Right cardiac atrium (tissue), 5 donors: ENCODE measurements at regions not wholly inside any gene's neighbourhood (a gene's known extent, or its start where the extent isn't known, plus 50 kb on each side); places are given as distances from the start of the nearest gene placed in this dataset.
"Not testable (repeated sequence)": the region's sequence is repeated elsewhere in the genome, so short reads cannot be mapped to it uniquely, and the experiment has no call there.

Experiments
- ATAC-seq, 2 donors: fragments of 200-7000 bp; cut with Tn5 transposase; one replicate each; pipeline versions ENCODE4 v1.8.0 to v1.9.1; 2020; ENCODE audit warnings: moderate library complexity in 2 of 2, mild to moderate bottlenecking in 1 of 2
- DNase-seq, 3 donors: peaks; one replicate each; pipeline ENCODE4 v3.0.0-alpha.2; 2020
- H3K27ac ChIP-seq: one replicate; pipeline ENCODE4 v1.5.1; 2013; ENCODE audit warnings: mild to moderate bottlenecking, low read length, control low read depth, moderate library complexity
- H3K27me3 ChIP-seq: one replicate; pipeline ENCODE4 v1.6.1; 2013; ENCODE audit not compliant: control insufficient read depth, insufficient read depth
- H3K4me1 ChIP-seq: one replicate; pipeline ENCODE4 v1.6.1; 2013; ENCODE audit warnings: low read length; ENCODE audit not compliant: control insufficient read depth, insufficient read depth
- H3K4me3 ChIP-seq: one replicate; pipeline ENCODE4 v1.5.1; 2013; ENCODE audit warnings: low read length, control low read depth
- H3K9me3 ChIP-seq: one replicate; pipeline ENCODE4 v1.6.1; 2013; ENCODE audit warnings: low read length; ENCODE audit not compliant: control insufficient read depth
- WGBS: extraction: QIAGEN DNeasy Blood & Tissue Kit; methylation state at CpG from one replicate; pipeline ENCODE4 v1.1.7; 2013; 5-methylcytosine and 5-hydroxymethylcytosine counted together
- intact Hi-C, 4 donors: fragments of 100-400 bp; cut with DNase I; formaldehyde crosslinking; loops; one replicate each; pipeline versions ENCODE4 v1.11.0 to v1.14.0; 2022 to 2023
- donor health status: healthy with polysubstance abuse.
- donor health status: DM: no; HTN: yes; CAD: no.
- donor health status: DM: no; HTN: no; CAD: no.
- donor health status: DM: no; HTN: yes; CAD: no; lungs with severe emphysema.
- donor health status: DM: yes; HTN: yes; CAD: no.

DNA sequence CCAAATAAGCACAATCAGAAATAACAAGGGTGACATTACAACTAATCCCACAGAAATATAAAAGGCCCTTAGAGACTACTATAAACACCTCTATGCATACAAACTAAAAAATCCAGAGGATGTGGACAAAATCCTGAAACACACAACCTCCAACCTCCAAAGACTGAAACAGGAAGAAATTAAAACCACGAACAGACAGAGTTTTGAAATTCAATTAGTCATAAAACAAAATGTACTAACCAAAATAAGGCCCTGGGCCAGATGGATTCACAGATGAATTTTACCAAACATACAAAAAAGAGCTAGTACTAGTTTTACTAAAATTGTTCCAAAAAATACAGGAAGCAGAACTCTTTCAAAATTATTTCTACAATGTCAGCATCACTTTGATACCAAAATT is 1043.6 kb downstream of the DIPK2A start:
- ATAC-seq, result no peak
- 32% methylated on average over 1 of the region's 1 CpG for WGBS

DNA sequence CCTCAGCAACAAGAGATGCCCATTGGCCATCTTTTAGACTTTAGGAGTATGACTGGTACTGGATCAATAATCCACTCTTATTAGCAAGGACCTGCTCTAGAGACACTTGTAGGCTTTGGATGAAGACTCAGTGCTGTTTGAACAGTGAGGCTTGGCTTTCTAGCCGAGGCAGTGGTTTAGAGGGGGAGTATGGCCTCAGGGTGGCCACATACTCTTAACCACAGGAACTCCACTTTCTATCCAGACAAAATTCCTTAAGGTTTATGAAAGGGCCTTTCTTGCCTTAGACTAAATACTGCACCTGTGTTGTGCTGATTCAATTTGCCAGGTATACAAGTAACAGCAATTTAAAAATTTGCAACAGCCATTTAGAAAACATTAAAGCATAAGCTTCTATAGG is 1046.3 kb downstream of the DIPK2A start:
- H3K4me1 ChIP-seq, result no peaks in the 10 kb centered on the region
- intact Hi-C loops, result no loop called here
- H3K27ac ChIP-seq, result no peak overlapping the region
- H3K4me3 ChIP-seq, result no peak overlapping the region
- WGBS, result 72% methylated on average over 1 of the region's 1 CpG
- no peaks in the 10 kb centered on the region for H3K9me3 ChIP-seq
- ATAC-seq (no peak), DNase-seq (no peak)
- H3K27me3 ChIP-seq, result no peaks in the 10 kb centered on the region

More for the DNA sequence above, 1043.6 kb downstream of the DIPK2A start:
- no peak for DNase-seq
- Histone ChIP-seq H3K9me3 (no peaks in the 10 kb centered on the region), H3K4me1 (no peaks in the 10 kb centered on the region), H3K4me3 (no peak overlapping the region), H3K27ac (no peak overlapping the region), H3K27me3 (no peaks in the 10 kb centered on the region)
- intact Hi-C loops, result no loop called here

DNA sequence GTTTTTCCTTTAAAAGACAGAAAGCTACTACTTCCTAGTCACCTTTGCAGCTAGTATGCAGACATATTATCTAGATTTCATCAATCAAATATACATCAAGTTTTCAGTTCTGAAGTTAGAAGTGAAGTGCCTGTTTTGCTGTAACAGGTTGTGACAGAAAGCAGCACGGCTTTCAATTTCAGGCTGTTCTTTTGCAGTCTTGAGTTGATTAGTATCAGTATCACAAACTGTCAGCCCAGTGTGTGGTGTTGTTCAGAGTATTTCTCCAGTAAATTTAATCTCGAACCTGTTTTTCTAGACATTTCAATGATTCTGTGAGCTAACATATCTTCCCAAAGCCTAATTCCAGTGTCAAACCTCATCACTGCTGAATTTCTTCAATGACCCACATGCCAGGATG is 1050.8 kb downstream of the DIPK2A start:
- 57% methylated on average over 2 of the region's 2 CpGs for WGBS
- ATAC-seq (no peak), DNase-seq (no peak)
- no peaks in the 10 kb centered on the region for H3K27me3 ChIP-seq
- H3K4me3 ChIP-seq, result no peak overlapping the region
- intact Hi-C loops, result no loop called here
- no peaks in the 10 kb centered on the region for H3K9me3 ChIP-seq
- no peaks in the 10 kb centered on the region for H3K4me1 ChIP-seq
- no peak overlapping the region for H3K27ac ChIP-seq

DNA sequence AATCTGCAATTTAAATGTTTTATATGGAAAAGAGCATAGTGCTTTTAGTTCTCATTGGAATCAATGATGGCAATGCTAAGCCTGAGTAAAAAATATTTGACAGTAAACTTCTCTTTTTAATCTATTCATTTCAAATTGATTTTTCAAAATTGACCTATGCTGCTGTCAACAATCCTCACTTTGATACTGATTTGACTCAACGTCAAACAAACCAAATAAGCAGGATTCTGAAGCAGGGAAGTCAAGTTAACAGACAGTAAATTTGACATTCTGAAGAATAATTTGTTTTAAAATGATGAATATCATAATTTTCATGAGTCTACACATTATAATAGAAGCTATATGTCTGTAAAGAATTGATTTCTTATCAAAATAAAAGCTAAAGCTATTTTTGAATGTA is 1053.1 kb downstream of the DIPK2A start:
- WGBS, result 82% methylated on average over 1 of the region's 1 CpG
- no peaks in the 10 kb centered on the region for H3K27me3 ChIP-seq
- H3K9me3 ChIP-seq, result no peaks in the 10 kb centered on the region
- H3K27ac ChIP-seq, result no peak overlapping the region
- no peak overlapping the region for H3K4me3 ChIP-seq
- intact Hi-C loops, result no loop called here
- no peak for ATAC-seq
- H3K4me1 ChIP-seq, result no peaks in the 10 kb centered on the region
- DNase-seq, result no peak

DNA sequence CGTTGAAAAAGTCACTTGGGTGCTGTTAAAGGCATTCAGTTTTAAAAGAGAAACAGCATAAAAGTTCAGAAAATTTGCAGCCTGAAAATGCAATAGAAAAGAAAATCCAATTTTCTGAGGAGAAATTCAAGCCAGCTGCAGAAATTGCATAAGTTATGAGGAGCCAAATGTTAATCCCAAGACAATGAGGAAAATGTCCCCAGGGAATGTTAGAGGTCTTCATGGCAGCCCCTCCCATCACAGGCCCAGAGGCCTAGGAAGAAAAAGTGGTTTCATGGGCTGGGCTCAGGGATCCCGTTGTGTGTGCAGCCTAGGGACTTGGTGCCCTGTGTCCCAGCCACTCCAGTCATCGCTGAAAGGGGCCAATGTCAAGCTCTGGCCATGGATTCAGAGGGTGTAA is 1055.6 kb downstream of the DIPK2A start:
- ATAC-seq, H3K9me3 ChIP-seq, H3K27ac ChIP-seq, H3K4me1 ChIP-seq, intact Hi-C loops, H3K4me3 ChIP-seq, H3K27me3 ChIP-seq, DNase-seq: not testable (repeated sequence)
- 69% methylated on average over 3 of the region's 3 CpGs for WGBS

DNA sequence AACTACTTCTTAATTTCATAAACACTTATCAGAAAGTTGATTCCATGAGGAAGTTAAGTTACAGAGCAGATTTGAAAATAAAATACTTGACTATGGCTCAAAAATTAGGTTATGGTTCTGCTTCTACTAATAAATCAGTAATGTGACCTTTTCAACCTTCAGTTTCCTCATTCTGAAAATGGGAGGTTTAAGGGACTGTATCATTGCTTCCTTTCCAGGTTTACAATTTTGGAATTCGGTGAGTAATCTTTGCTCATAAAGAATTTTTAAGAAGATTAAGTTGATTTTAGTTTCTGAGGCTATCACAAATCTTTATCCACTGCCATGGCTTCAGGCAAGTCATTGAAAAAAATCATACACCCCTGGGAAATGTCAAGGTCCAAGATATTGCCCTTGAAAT is 1061.2 kb downstream of the DIPK2A start:
- no peak overlapping the region for H3K4me3 ChIP-seq
- ATAC-seq (no peak), DNase-seq (no peak)
- no peak overlapping the region for H3K27ac ChIP-seq
- 61% methylated on average over 1 of the region's 1 CpG for WGBS
- intact Hi-C loops, result no loop called here
- no peaks in the 10 kb centered on the region for H3K4me1 ChIP-seq
- no peaks in the 10 kb centered on the region for H3K27me3 ChIP-seq
- no peaks in the 10 kb centered on the region for H3K9me3 ChIP-seq

DNA sequence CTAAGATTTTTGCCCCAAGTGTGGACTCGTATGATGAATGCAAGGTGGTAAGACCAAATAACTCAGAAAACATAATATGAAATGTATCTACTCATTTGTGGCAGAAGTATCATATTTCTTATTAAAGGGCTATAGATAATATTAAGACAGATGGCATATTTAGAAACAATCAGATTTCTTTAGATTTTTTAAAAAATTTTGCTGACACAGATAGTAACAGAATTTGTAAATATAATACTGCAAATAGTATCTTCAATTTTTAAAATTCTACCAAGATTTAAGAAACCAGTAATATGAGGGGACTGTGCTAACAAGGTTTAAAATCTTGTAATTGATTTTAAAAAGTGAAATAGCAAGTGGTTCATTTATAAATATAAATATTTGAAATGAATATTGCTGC is 1064.1 kb downstream of the DIPK2A start:
- Histone ChIP-seq H3K9me3 (no peaks in the 10 kb centered on the region), H3K27me3 (no peaks in the 10 kb centered on the region), H3K27ac (no peak overlapping the region), H3K4me1 (no peaks in the 10 kb centered on the region), H3K4me3 (no peak overlapping the region)
- intact Hi-C loops, result no loop called here
- WGBS, result 90% methylated on average over 1 of the region's 1 CpG
- ATAC-seq (no peak), DNase-seq (no peak)

DNA sequence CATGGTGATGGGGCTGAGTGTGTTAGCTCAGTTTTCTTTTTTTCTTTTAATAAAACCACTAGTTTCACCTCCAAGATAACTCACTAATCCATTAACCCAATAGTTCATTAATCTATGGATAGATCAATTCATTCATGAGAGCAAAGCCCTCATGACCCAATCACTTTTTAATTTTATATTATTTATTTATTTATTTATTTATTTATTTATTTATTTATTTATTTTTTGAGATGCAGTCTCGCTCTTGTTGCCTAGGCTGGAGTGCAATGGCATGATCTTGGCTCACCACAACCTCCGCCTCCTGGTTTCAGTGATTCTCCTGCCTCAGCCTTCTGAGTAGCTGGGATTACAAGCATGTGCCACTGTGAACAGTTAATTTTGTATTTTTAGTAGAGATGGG is 1082.4 kb downstream of the DIPK2A start:
- H3K27me3 ChIP-seq, ATAC-seq, H3K4me1 ChIP-seq, intact Hi-C loops, H3K27ac ChIP-seq, H3K9me3 ChIP-seq, H3K4me3 ChIP-seq, DNase-seq: not testable (repeated sequence)
- 94% methylated on average over 2 of the region's 2 CpGs for whole genome bisulfite sequencing

DNA sequence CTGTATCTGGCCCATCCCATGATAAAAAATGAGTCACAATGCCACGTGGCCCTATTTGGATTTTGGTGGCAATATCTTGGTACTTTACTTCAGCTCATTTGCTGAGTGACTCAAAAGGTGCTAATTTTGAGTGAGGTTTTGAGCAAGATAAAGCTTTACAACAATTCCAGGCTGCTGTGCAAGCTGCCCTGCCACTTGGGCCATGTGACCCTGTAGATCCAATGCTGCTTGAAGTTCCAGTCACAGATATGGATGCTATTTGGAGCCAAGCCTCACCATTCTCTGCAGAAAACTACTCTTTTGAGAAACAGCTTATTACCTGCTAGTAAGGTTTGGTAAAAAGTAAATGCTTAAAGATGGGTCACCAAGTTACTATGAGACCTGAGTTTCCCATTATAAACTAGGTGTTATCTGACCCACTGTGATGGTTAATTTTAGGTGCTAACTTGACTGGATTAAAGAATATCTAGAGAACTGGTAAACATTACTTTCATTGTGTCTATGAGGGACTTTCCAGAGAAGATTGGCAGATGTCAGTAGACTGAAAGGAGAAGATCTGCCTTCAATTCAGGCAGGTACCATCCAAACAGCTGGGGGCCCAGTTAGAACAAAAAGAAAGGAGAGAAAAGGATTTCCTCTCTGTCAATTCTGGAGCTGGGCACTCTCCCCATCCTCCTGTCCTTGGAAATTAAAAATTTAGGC is 1083.9 kb downstream of the DIPK2A start:
- 57% methylated on average over 1 of the region's 1 CpG for WGBS
- ATAC-seq (no peak), DNase-seq (no peak)
- H3K9me3 ChIP-seq, result no peaks in the 10 kb centered on the region
- intact Hi-C loops, result no loop called here
- H3K4me3 ChIP-seq, result no peak overlapping the region
- H3K27ac ChIP-seq, result no peak overlapping the region
- no peaks in the 10 kb centered on the region for H3K4me1 ChIP-seq
- H3K27me3 ChIP-seq, result no peaks in the 10 kb centered on the region

DNA sequence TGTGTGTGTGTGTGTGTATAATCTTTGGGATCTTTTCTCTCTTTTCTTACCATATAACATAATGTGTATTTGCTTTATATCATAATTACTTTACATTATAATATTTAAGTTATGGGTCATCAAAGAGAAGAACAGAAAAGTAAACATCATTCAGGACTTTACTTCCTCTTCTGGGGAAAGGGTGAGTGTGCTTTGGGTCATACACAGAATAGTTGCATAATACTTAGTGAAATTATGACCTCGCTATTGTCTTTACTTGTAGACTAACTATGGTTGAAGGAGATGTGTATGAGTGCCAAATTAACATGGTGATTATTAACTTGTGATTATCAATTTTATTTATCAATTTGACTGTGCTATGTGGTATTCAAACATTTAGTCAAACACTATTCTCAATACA is 1086.9 kb downstream of the DIPK2A start:
- ATAC-seq (no peak), DNase-seq (no peak)
- H3K4me3 ChIP-seq, result no peak overlapping the region
- peaks cover 2% of the 10 kb centered on the region for H3K9me3 ChIP-seq
- no peak overlapping the region for H3K27ac ChIP-seq
- intact Hi-C loops, result no loop called here
- H3K4me1 ChIP-seq, result no peaks in the 10 kb centered on the region
- H3K27me3 ChIP-seq, result no peaks in the 10 kb centered on the region
- 93% methylated on average over 1 of the region's 1 CpG for WGBS

DNA sequence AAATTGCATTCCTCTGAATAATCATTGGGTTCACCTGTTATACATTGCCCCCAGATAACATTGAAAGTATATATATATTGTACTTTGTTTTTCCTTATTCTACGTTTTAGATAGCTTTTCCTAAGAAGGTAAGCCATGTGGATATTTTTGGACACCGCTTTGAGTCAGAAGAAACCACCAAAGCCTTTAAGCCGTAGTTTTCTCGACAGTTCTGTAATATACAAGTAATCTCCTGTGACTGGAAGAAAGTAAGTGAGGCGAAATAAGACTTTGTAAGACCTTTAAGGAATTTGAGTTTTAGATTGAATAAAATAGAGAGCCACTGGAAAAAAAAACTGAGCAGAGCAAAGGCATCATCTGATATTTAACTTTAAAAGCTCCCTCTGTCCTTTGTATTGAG is 1092.0 kb downstream of the DIPK2A start:
- Histone ChIP-seq H3K27me3 (no peaks in the 10 kb centered on the region), H3K9me3 (peaks cover 2% of the 10 kb centered on the region), H3K4me1 (no peaks in the 10 kb centered on the region), H3K4me3 (no peak overlapping the region), H3K27ac (no peak overlapping the region)
- intact Hi-C loops, result no loop called here
- no peak for ATAC-seq
- no peak for DNase-seq
- 86% methylated on average over 5 of the region's 5 CpGs for WGBS

DNA sequence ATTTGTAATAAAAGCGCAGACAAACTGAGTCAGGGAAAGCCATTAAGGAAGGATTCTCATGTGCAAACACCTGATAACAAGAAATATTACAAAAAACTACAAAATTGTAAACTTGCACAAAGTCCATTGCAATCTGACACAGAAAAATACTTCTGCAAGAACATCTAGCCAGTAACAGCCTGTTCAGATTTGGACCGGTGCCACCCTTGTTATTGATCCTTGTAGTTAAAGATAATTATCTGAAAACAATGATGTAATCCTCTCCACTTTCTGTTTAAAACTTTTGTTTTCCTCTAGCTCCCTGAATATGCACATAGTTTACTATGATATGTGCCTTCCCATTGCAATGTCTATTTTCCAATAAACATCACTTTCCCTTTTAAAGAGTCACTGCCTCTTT is 1090.2 kb downstream of the PLOD2 start:
- Histone ChIP-seq H3K4me3 (no peak overlapping the region), H3K27me3 (no peaks in the 10 kb centered on the region), H3K4me1 (no peaks in the 10 kb centered on the region), H3K9me3 (no peaks in the 10 kb centered on the region), H3K27ac (no peak overlapping the region)
- DNase-seq (no peak), ATAC-seq (no peak)
- WGBS, result 91% methylated on average over 2 of the region's 2 CpGs
- intact Hi-C loops, result no loop called here
